GM23338 (cell line): ENCODE measurements at regions not wholly inside any gene's neighbourhood (a gene's known extent, or its start where the extent isn't known, plus 50 kb on each side); places are given as distances from the start of the nearest gene placed in this dataset.

Experiments
- ATAC-seq: fragments of 200-7000 bp; cut with Tn5 transposase; 3 replicates; pipeline ENCODE4 v1.9.1; 2020
- DNase-seq: peaks from one replicate; pipeline ENCODE4 v3.0.0-alpha.2; 2015; ENCODE audit warnings: low spot score
- H2AFZ ChIP-seq: fragments of 200-600 bp; sonication (generic); 2 replicates; pipeline ENCODE4 v1.8.0; 2016; ENCODE audit warnings: antibody characterized with exemption, mild to moderate bottlenecking, moderate library complexity
- H3F3A ChIP-seq: fragments of 200-600 bp; sonication (generic); replicated peaks from 2 replicates; pipeline ENCODE4 v1.8.0; 2017; ENCODE audit warnings: antibody characterized with exemption, mixed run types, low read depth
- H3K27ac ChIP-seq: fragments of 200-600 bp; sonication (generic); 2 replicates; pipeline ENCODE4 v1.6.1; 2016; ENCODE audit warnings: low read depth
- H3K27me3 ChIP-seq: fragments of 200-600 bp; sonication (generic); 2 replicates; pipeline ENCODE4 v1.8.0; 2016; ENCODE audit warnings: mild to moderate bottlenecking, mixed run types, moderate library complexity; ENCODE audit not compliant: insufficient read depth
- H3K36me3 ChIP-seq: fragments of 200-600 bp; sonication (generic); 2 replicates; pipeline ENCODE4 v1.8.0; 2016; ENCODE audit warnings: mild to moderate bottlenecking; ENCODE audit not compliant: insufficient read depth
- H3K4me1 ChIP-seq: fragments of 200-600 bp; sonication (generic); 2 replicates; pipeline ENCODE4 v1.8.0; 2016; ENCODE audit warnings: mild to moderate bottlenecking, moderate library complexity; ENCODE audit not compliant: insufficient read depth
- H3K4me2 ChIP-seq: fragments of 200-600 bp; sonication (generic); 2 replicates; pipeline ENCODE4 v1.7.1; 2017; ENCODE audit warnings: mixed run types
- H3K4me3 ChIP-seq: fragments of 200-600 bp; sonication (generic); 2 replicates; pipeline ENCODE4 v1.6.1; 2016; ENCODE audit warnings: mixed run types
- H3K79me2 ChIP-seq: fragments of 200-600 bp; sonication (generic); replicated peaks from 2 replicates; pipeline ENCODE4 v1.8.0; 2017; ENCODE audit warnings: mild to moderate bottlenecking; ENCODE audit not compliant: insufficient read depth
- H3K9me2 ChIP-seq: fragments of 200-600 bp; sonication (generic); 2 replicates; pipeline ENCODE4 v1.8.0; 2017; ENCODE audit not compliant: insufficient read depth
- H4K20me1 ChIP-seq: fragments of 200-600 bp; sonication (generic); replicated peaks from 2 replicates; pipeline ENCODE4 v1.8.0; 2017; ENCODE audit warnings: mild to moderate bottlenecking; ENCODE audit not compliant: insufficient read depth
- H3K27ac Mint-ChIP-seq: 2 replicates; pipeline ENCODE4 v1.8.0; 2020; ENCODE audit warnings: inconsistent platforms, mild to moderate bottlenecking, moderate library complexity, mixed read lengths
- H3K27me3 Mint-ChIP-seq: 3 replicates; pipeline ENCODE4 v1.8.0; 2022; ENCODE audit warnings: low read depth, mild to moderate bottlenecking, moderate library complexity, mixed read lengths, inconsistent platforms; ENCODE audit not compliant: insufficient read depth, poor library complexity
- H3K36me3 Mint-ChIP-seq: 3 replicates; pipeline ENCODE4 v1.8.0; 2021; ENCODE audit warnings: low read depth, mild to moderate bottlenecking, inconsistent platforms, moderate library complexity, mixed read lengths
- H3K4me1 Mint-ChIP-seq: 3 replicates; pipeline ENCODE4 v1.8.0; 2020; ENCODE audit warnings: mild to moderate bottlenecking, inconsistent platforms, mixed read lengths
- H3K4me3 Mint-ChIP-seq: 3 replicates; pipeline ENCODE4 v1.8.0; 2021; ENCODE audit warnings: moderate library complexity, mild to moderate bottlenecking, inconsistent platforms, mixed read lengths
- H3K9me3 Mint-ChIP-seq: 3 replicates; pipeline ENCODE4 v1.8.0; 2020; ENCODE audit warnings: moderate library complexity, mild to moderate bottlenecking, inconsistent platforms, mixed read lengths
- CREB1 ChIP-seq: fragments of 250-450 bp; sonication (Bioruptor Pico); IDR thresholded peaks from 2 replicates; pipeline ENCODE4 v1.5.0; 2020; ENCODE audit warnings: low read depth, mild to moderate bottlenecking, moderate library complexity
- CTCF ChIP-seq, 2 experiments: fragments of 200-600 bp in 1 of 2; sonication (generic) in 1 of 2; conservative IDR thresholded peaks; 2 replicates each; pipeline versions ENCODE4 v1.5.1 to v1.6.1; 2016 to 2017; ENCODE audit warnings: antibody characterized with exemption in 2 of 2, low read depth in 2 of 2, mild to moderate bottlenecking in 2 of 2, moderate library complexity in 1 of 2
- EZH2 ChIP-seq: fragments of 200-600 bp; sonication (generic); IDR thresholded peaks from one replicate; pipeline ENCODE4 v1.8.0; 2017; ENCODE audit warnings: antibody characterized with exemption, mild to moderate bottlenecking, low read depth; ENCODE audit not compliant: unreplicated experiment
- EZH2phosphoT487 ChIP-seq: fragments of 200-600 bp; sonication (generic); IDR thresholded peaks from one replicate; pipeline ENCODE4 v1.8.1; 2018; ENCODE audit warnings: antibody characterized with exemption; ENCODE audit not compliant: unreplicated experiment
- JUNB ChIP-seq: IDR thresholded peaks from one replicate; pipeline ENCODE4 v1.6.1; 2016; ENCODE audit warnings: antibody characterized with exemption; ENCODE audit not compliant: unreplicated experiment
- NANOG ChIP-seq: IDR thresholded peaks from 2 replicates; pipeline ENCODE4 v1.6.1; 2016; ENCODE audit warnings: antibody characterized with exemption, borderline replicate concordance
- POLR2AphosphoS5 ChIP-seq: IDR thresholded peaks from 2 replicates; pipeline ENCODE4 v1.6.1; 2016; ENCODE audit warnings: antibody characterized with exemption, low read depth
- STAT1 ChIP-seq: IDR thresholded peaks from one replicate; pipeline ENCODE4 v1.6.1; 2016; ENCODE audit warnings: antibody characterized with exemption; ENCODE audit not compliant: unreplicated experiment
- ZNF114 ChIP-seq: fragments of 250-450 bp; sonication (Bioruptor Pico); IDR thresholded peaks from 2 replicates; pipeline ENCODE4 v1.5.0; 2020; ENCODE audit warnings: mild to moderate bottlenecking, moderate library complexity
- ZNF331 ChIP-seq: fragments of 250-450 bp; sonication (Bioruptor Pico); IDR thresholded peaks from 2 replicates; pipeline ENCODE4 v1.5.0; 2020; ENCODE audit warnings: low read depth, mild to moderate bottlenecking, moderate library complexity
- TF ChIP-seq, protein P1 (sequence below): IDR thresholded peaks from 2 replicates; pipeline ENCODE4 v1.6.1; 2016; ENCODE audit warnings: antibody characterized with exemption
- TF ChIP-seq, protein P2 (sequence below): fragments of 250-450 bp; sonication (Bioruptor Pico); IDR thresholded peaks from 2 replicates; pipeline ENCODE4 v1.5.0; 2020; ENCODE audit warnings: mild to moderate bottlenecking, moderate library complexity
- TF ChIP-seq, protein P3 (sequence below): IDR thresholded peaks from one replicate; pipeline ENCODE4 v1.6.1; 2018; ENCODE audit warnings: antibody characterized with exemption; ENCODE audit not compliant: unreplicated experiment

DNA sequence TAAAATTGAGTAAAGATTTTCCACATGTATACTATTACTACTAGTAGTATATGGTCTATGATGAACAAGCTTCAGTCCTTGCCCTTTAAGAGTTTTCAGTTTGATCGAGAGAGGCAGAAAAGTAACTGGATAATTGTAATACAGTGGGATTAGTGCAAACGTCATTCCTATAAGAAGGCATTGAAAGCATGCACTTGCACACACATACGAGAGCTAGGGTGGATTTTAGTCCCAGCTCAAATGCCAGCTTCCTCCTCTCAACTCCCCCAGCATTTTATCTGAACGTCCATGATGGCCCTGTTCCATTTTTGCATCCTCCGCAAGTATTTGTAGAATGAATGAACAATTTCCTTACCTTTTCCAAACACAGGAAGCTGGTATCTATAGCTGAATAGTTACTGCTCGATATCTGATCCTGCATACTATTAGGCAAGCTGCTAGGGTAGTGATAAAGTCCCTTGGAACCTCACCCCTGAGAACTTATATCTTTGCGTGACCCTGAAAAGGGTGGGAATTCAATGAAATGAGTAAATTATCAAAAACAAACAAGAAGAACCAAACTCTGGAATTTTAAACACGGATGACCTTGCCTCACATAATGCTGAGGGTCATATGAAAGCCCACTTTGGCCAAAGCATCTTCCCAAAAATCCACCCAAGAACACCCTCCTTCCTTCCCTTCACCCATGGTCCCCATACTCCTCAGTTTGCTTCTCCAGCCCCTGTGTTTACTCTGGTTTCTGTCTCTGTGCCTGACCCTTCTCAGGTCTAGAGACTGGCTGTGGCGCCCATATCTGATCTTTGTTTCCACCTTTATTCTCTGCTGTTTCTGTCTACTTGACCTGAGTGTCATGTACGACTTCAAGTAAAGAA lies 60.5 kb downstream of the TMEM100 start:
- H3K27me3 ChIP-seq = no peaks in the 10 kb centered on the region
- no peaks in the 10 kb centered on the region for H3K79me2 ChIP-seq
- Mint-ChIP-seq H3K9me3 (no peaks in the 10 kb centered on the region), H3K4me3 (no peak overlapping the region), H3K27ac (no peak overlapping the region), H3K27me3 (peaks cover 2% of the 10 kb centered on the region), H3K4me1 (peaks cover 17% of the 10 kb centered on the region; the same call in 2 of the 3 replicates), H3K36me3 (no peaks in the 10 kb centered on the region)
- H4K20me1 ChIP-seq = no peaks in the 10 kb centered on the region
- H2AFZ ChIP-seq = peak overlapping the region; percentile 23; the same call in 1 of the 2 replicates
- H3K9me2 ChIP-seq = peaks cover 16% of the 10 kb centered on the region; the same call in 1 of the 2 replicates
- ATAC-seq (no peak), DNase-seq (no peak)
- no peak overlapping the region for H3K4me2 ChIP-seq
- H3K4me3 ChIP-seq = no peak overlapping the region
- no peak for TF ChIP-seq ZNF114 (CRISPR knock-in tag)
- no peak for TF ChIP-seq ZNF331
- no peak for TF ChIP-seq POLR2AphosphoS5
- TF ChIP-seq STAT1 = no peak
- TF ChIP-seq, protein P1, sequence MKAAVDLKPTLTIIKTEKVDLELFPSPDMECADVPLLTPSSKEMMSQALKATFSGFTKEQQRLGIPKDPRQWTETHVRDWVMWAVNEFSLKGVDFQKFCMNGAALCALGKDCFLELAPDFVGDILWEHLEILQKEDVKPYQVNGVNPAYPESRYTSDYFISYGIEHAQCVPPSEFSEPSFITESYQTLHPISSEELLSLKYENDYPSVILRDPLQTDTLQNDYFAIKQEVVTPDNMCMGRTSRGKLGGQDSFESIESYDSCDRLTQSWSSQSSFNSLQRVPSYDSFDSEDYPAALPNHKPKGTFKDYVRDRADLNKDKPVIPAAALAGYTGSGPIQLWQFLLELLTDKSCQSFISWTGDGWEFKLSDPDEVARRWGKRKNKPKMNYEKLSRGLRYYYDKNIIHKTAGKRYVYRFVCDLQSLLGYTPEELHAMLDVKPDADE = no peak
- TF ChIP-seq CTCF (conservative IDR thresholded peaks at IDR 0.05; ENCODE audit: low read depth in 2 of 2) = no peak
- no peak for TF ChIP-seq EZH2
- no peak for TF ChIP-seq EZH2phosphoT487
- no peak for TF ChIP-seq JUNB
- no peak for TF ChIP-seq CREB1
- TF ChIP-seq, protein P2, sequence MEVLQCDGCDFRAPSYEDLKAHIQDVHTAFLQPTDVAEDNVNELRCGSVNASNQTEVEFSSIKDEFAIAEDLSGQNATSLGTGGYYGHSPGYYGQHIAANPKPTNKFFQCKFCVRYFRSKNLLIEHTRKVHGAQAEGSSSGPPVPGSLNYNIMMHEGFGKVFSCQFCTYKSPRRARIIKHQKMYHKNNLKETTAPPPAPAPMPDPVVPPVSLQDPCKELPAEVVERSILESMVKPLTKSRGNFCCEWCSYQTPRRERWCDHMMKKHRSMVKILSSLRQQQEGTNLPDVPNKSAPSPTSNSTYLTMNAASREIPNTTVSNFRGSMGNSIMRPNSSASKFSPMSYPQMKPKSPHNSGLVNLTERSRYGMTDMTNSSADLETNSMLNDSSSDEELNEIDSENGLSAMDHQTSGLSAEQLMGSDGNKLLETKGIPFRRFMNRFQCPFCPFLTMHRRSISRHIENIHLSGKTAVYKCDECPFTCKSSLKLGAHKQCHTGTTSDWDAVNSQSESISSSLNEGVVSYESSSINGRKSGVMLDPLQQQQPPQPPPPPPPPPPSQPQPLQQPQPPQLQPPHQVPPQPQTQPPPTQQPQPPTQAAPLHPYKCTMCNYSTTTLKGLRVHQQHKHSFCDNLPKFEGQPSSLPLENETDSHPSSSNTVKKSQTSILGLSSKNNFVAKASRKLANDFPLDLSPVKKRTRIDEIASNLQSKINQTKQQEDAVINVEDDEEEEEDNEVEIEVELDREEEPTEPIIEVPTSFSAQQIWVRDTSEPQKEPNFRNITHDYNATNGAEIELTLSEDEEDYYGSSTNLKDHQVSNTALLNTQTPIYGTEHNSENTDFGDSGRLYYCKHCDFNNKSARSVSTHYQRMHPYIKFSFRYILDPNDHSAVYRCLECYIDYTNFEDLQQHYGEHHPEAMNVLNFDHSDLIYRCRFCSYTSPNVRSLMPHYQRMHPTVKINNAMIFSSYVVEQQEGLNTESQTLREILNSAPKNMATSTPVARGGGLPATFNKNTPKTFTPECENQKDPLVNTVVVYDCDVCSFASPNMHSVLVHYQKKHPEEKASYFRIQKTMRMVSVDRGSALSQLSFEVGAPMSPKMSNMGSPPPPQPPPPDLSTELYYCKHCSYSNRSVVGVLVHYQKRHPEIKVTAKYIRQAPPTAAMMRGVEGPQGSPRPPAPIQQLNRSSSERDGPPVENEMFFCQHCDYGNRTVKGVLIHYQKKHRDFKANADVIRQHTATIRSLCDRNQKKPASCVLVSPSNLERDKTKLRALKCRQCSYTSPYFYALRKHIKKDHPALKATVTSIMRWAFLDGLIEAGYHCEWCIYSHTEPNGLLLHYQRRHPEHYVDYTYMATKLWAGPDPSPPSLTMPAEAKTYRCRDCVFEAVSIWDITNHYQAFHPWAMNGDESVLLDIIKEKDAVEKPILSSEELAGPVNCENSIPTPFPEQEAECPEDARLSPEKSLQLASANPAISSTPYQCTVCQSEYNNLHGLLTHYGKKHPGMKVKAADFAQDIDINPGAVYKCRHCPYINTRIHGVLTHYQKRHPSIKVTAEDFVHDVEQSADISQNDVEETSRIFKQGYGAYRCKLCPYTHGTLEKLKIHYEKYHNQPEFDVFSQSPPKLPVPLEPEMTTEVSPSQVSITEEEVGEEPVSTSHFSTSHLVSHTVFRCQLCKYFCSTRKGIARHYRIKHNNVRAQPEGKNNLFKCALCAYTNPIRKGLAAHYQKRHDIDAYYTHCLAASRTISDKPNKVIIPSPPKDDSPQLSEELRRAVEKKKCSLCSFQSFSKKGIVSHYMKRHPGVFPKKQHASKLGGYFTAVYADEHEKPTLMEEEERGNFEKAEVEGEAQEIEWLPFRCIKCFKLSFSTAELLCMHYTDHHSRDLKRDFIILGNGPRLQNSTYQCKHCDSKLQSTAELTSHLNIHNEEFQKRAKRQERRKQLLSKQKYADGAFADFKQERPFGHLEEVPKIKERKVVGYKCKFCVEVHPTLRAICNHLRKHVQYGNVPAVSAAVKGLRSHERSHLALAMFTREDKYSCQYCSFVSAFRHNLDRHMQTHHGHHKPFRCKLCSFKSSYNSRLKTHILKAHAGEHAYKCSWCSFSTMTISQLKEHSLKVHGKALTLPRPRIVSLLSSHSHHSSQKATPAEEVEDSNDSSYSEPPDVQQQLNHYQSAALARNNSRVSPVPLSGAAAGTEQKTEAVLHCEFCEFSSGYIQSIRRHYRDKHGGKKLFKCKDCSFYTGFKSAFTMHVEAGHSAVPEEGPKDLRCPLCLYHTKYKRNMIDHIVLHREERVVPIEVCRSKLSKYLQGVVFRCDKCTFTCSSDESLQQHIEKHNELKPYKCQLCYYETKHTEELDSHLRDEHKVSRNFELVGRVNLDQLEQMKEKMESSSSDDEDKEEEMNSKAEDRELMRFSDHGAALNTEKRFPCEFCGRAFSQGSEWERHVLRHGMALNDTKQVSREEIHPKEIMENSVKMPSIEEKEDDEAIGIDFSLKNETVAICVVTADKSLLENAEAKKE (CRISPR knock-in tag) = no peak
- TF ChIP-seq NANOG = no peak
- TF ChIP-seq, protein P3, sequence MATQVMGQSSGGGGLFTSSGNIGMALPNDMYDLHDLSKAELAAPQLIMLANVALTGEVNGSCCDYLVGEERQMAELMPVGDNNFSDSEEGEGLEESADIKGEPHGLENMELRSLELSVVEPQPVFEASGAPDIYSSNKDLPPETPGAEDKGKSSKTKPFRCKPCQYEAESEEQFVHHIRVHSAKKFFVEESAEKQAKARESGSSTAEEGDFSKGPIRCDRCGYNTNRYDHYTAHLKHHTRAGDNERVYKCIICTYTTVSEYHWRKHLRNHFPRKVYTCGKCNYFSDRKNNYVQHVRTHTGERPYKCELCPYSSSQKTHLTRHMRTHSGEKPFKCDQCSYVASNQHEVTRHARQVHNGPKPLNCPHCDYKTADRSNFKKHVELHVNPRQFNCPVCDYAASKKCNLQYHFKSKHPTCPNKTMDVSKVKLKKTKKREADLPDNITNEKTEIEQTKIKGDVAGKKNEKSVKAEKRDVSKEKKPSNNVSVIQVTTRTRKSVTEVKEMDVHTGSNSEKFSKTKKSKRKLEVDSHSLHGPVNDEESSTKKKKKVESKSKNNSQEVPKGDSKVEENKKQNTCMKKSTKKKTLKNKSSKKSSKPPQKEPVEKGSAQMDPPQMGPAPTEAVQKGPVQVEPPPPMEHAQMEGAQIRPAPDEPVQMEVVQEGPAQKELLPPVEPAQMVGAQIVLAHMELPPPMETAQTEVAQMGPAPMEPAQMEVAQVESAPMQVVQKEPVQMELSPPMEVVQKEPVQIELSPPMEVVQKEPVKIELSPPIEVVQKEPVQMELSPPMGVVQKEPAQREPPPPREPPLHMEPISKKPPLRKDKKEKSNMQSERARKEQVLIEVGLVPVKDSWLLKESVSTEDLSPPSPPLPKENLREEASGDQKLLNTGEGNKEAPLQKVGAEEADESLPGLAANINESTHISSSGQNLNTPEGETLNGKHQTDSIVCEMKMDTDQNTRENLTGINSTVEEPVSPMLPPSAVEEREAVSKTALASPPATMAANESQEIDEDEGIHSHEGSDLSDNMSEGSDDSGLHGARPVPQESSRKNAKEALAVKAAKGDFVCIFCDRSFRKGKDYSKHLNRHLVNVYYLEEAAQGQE = no peak
- H3F3A ChIP-seq = no peaks in the 10 kb centered on the region
- H3K27ac ChIP-seq = no peak overlapping the region
- peaks cover 16% of the 10 kb centered on the region for H3K4me1 ChIP-seq
- H3K36me3 ChIP-seq = no peaks in the 10 kb centered on the region
